CD4-positive, alpha-beta T cell (primary cell): ENCODE measurements at regions not wholly inside any gene's neighbourhood (a gene's known extent, or its start where the extent isn't known, plus 50 kb on each side); places are given as distances from the start of the nearest gene placed in this dataset.

Experiments used
- ATAC-seq: fragments of 200-7000 bp; cut with Tn5 transposase; one replicate; pipeline ENCODE4 v1.10.0; 2022; ENCODE audit warnings: mild to moderate bottlenecking; ENCODE audit not compliant: poor library complexity
- CTCF ChIA-PET: fragments of 350-600 bp; sonication (Branson Sonifier 250); formaldehyde crosslinking; loops from one replicate; lab custom pipeline; 2021; ENCODE audit warnings: antibody characterized with exemption, inconsistent platforms; lab: Charles Lee
- POLR2A ChIA-PET: fragments of 350-600 bp; sonication (Branson Sonifier 250); formaldehyde crosslinking; loops from one replicate; lab custom pipeline; 2021; ENCODE audit warnings: antibody characterized with exemption, inconsistent platforms; lab: Charles Lee
- DNase-seq, 14 experiments: peaks; one replicate each; pipeline ENCODE4 v3.0.0-alpha.2; 2013 to 2020; ENCODE audit warnings: mixed read lengths in 2 of 14
- H3K27ac ChIP-seq, 2 donors: one replicate each; pipeline versions ENCODE4 v1.5.1 to v1.7.0; 2013; ENCODE audit warnings: low read length in 2 of 2, low read depth in 1 of 2, mild to moderate bottlenecking in 1 of 2
- H3K27me3 ChIP-seq, 2 experiments: 1 replicate in 1 of 2; 2 replicates in 1 of 2; pipeline versions ENCODE4 v1.6.1 to v1.7.0; 2013; ENCODE audit warnings: low read length in 2 of 2, control low read depth in 1 of 2, mild to moderate bottlenecking in 1 of 2, moderate library complexity in 1 of 2; ENCODE audit not compliant: insufficient read depth in 2 of 2, control insufficient read depth in 1 of 2
- H3K36me3 ChIP-seq: one replicate; pipeline ENCODE4 v1.6.1; 2013; ENCODE audit warnings: low read length, control low read depth; ENCODE audit not compliant: insufficient read depth
- H3K4me1 ChIP-seq: one replicate; pipeline ENCODE4 v1.6.1; 2013; ENCODE audit warnings: low read length, control low read depth; ENCODE audit not compliant: insufficient read depth
- H3K4me3 ChIP-seq: one replicate; pipeline ENCODE4 v1.5.1; 2013; ENCODE audit warnings: mild to moderate bottlenecking, low read length, moderate library complexity
- H3K9me3 ChIP-seq, 2 experiments: 1 replicate in 1 of 2; 2 replicates in 1 of 2; pipeline versions ENCODE4 v1.6.1 to v1.7.0; 2013; ENCODE audit warnings: low read length in 2 of 2, mild to moderate bottlenecking in 2 of 2, control low read depth in 1 of 2, moderate library complexity in 1 of 2; ENCODE audit not compliant: control insufficient read depth in 1 of 2, insufficient read depth in 1 of 2
- H3K27ac Mint-ChIP-seq: one replicate; pipeline ENCODE4 v1.8.0; 2020; ENCODE audit warnings: mixed read lengths
- H3K27me3 Mint-ChIP-seq: one replicate; pipeline ENCODE4 v1.8.0; 2021; ENCODE audit warnings: mixed read lengths
- H3K36me3 Mint-ChIP-seq: one replicate; pipeline ENCODE4 v1.8.0; 2021; ENCODE audit warnings: low read depth, mixed read lengths
- H3K4me1 Mint-ChIP-seq: one replicate; pipeline ENCODE4 v1.8.0; 2021; ENCODE audit warnings: low read depth, mixed read lengths
- H3K4me3 Mint-ChIP-seq: one replicate; pipeline ENCODE4 v1.8.0; 2020; ENCODE audit warnings: mild to moderate bottlenecking, mixed read lengths
- H3K9me3 Mint-ChIP-seq: one replicate; pipeline ENCODE4 v1.8.0; 2020; ENCODE audit warnings: mixed read lengths
- intact Hi-C, 2 experiments: fragments of 100-400 bp; cut with DNase I in 1 of 2; cut with micrococcal nuclease in 1 of 2; formaldehyde crosslinking; loops; one replicate each; pipeline versions ENCODE4 v1.15.1 to v1.9.0; 2023 to 2025; cut with DNase I, micrococcal nuclease
- TF ChIP-seq, protein P1 (sequence below): fragments of 200-600 bp; IDR thresholded peaks from one replicate; pipeline ENCODE4 v1.8.0; 2022; ENCODE audit warnings: antibody characterized with exemption, mild to moderate bottlenecking

DNA sequence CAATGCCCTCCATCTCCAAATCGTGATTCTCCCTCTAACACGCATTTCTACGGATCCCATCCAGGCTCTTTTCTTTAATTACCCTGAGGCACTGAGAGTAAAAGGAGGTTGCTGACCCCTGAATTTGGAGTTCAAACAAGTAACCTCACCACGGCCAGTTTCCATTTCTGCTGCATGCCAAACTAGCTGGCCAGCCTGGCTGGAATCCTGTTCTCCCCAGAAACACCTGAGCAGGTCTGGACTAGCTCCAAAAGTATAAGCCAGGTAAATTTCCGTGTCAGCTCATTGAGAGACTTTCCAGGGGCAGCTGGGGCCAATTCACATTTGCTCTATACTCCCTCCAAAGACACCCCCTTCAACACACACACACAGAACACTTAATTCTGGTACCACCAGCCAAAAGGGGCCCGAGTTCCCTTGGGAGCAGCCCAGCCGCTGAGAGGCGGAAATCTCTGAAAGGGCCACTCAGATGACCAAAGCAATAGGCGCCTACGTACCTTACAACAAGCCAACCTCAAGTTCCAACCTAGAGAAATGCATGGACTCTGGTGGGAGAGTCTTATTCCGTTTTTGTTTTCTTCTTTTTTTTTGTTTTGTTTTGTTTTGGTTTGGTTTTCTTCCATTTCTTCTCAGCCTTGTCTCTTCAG lies 131.4 kb downstream of the NDUFA12 start:
- peaks cover 39 to 40% of the 10 kb centered on the region in 2 experiments for H3K27me3 ChIP-seq
- ATAC-seq, result no peak

DNA sequence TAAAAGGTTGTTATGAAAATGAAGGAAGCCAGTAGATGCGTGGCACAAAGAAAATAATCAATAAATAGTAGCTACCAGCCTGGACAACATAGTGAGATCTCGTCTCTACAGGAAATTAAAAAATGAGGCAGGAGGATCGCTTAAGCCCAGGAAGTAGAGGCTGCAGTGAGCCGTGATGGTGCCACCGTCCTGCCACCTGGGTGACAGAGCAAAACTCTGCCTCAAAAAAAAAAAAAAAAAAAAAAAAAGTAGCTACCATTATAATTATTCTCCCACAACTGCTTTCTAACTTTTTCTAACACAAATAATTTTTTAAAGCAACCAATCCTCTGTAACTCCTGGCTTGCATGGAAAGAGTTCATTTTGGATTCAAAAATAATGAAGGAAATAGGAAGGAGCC lies 133.0 kb downstream of the NDUFA12 start:
- ChIA-PET CTCF (no interaction called here), POLR2A (no interaction called here)
- peaks cover 17% of the 10 kb centered on the region for H3K4me1 Mint-ChIP-seq
- peaks cover 30 to 39% of the 10 kb centered on the region in 2 experiments for H3K27me3 ChIP-seq
- no peaks in the 10 kb centered on the region for H3K9me3 Mint-ChIP-seq
- no peak overlapping the region for H3K4me3 Mint-ChIP-seq
- no peaks in the 10 kb centered on the region for H3K36me3 ChIP-seq
- ATAC-seq, result no peak
- H3K9me3 ChIP-seq, result peaks cover 0 to 7% of the 10 kb centered on the region in 2 experiments
- H3K27me3 Mint-ChIP-seq, result peaks cover 64% of the 10 kb centered on the region
- TF ChIP-seq, protein P1, sequence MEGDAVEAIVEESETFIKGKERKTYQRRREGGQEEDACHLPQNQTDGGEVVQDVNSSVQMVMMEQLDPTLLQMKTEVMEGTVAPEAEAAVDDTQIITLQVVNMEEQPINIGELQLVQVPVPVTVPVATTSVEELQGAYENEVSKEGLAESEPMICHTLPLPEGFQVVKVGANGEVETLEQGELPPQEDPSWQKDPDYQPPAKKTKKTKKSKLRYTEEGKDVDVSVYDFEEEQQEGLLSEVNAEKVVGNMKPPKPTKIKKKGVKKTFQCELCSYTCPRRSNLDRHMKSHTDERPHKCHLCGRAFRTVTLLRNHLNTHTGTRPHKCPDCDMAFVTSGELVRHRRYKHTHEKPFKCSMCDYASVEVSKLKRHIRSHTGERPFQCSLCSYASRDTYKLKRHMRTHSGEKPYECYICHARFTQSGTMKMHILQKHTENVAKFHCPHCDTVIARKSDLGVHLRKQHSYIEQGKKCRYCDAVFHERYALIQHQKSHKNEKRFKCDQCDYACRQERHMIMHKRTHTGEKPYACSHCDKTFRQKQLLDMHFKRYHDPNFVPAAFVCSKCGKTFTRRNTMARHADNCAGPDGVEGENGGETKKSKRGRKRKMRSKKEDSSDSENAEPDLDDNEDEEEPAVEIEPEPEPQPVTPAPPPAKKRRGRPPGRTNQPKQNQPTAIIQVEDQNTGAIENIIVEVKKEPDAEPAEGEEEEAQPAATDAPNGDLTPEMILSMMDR, result no peak
- no peaks in the 10 kb centered on the region for H3K36me3 Mint-ChIP-seq
- no peak overlapping the region for H3K27ac ChIP-seq
- intact Hi-C loops, result no loop called here
- no peak overlapping the region for H3K4me3 ChIP-seq
- no peak for DNase-seq
- H3K4me1 ChIP-seq, result peaks cover 18% of the 10 kb centered on the region
- H3K27ac Mint-ChIP-seq, result no peak overlapping the region

More for the DNA sequence above, 131.4 kb downstream of the NDUFA12 start:
- no peaks in the 10 kb centered on the region for H3K9me3 Mint-ChIP-seq
- H3K4me1 Mint-ChIP-seq, result peaks cover 18% of the 10 kb centered on the region
- H3K27ac ChIP-seq, result no peak overlapping the region
- TF ChIP-seq, protein P1, result no peak
- H3K27me3 Mint-ChIP-seq, result peaks cover 78% of the 10 kb centered on the region
- no peaks in the 10 kb centered on the region for H3K36me3 ChIP-seq
- H3K4me3 ChIP-seq, result no peak overlapping the region
- H3K4me3 Mint-ChIP-seq, result peak overlapping the region; percentile 13
- DNase-seq, result no peak
- peaks cover 18% of the 10 kb centered on the region for H3K4me1 ChIP-seq
- peaks cover 0 to 7% of the 10 kb centered on the region in 2 experiments for H3K9me3 ChIP-seq
- H3K36me3 Mint-ChIP-seq, result no peaks in the 10 kb centered on the region
- POLR2A ChIA-PET, result no interaction called here
- CTCF ChIA-PET, result no interaction called here
- H3K27ac Mint-ChIP-seq, result no peak overlapping the region
- intact Hi-C loops, result no loop called here

DNA sequence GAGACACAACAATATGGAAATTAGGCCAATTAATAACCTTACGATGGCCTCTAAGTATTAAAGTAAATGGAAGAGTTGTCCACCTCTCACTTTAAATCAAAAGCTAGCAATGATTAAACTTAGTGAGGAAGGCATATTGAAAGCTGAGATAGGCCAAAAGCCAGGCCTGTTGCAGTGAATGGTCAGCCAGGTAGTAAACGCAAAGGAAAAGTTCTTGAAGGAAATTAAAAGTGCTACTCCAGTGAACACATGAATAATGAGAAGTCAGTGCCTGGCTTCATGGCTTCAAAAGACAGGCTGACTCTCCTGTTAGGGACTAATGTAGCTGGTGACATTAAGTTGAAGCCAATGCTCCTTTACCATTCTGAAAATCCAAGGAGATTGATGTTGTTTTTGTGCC lies 135.3 kb downstream of the NDUFA12 start:
- Histone ChIP-seq H3K36me3 (no peaks in the 10 kb centered on the region), H3K27me3 (peaks cover 18 to 19% of the 10 kb centered on the region in 2 experiments), H3K4me3 (no peak overlapping the region), H3K4me1 (peaks cover 6% of the 10 kb centered on the region), H3K9me3 (no peaks in the 10 kb centered on the region), H3K27ac (no peak overlapping the region)
- H3K9me3 Mint-ChIP-seq, result peaks cover 4% of the 10 kb centered on the region
- H3K27me3 Mint-ChIP-seq, result peaks cover 49% of the 10 kb centered on the region
- no peaks in the 10 kb centered on the region for H3K4me1 Mint-ChIP-seq
- H3K36me3 Mint-ChIP-seq, result no peaks in the 10 kb centered on the region
- POLR2A ChIA-PET, result no interaction called here
- CTCF ChIA-PET, result no interaction called here
- H3K4me3 Mint-ChIP-seq, result no peak overlapping the region
- H3K27ac Mint-ChIP-seq, result no peak overlapping the region
- DNase-seq (no peak), ATAC-seq (no peak)
- intact Hi-C loops, result no loop called here
- TF ChIP-seq, protein P1, result no peak
